GM18502 (cell line): ENCODE measurements at regions not wholly inside any gene's neighbourhood (a gene's known extent, or its start where the extent isn't known, plus 50 kb on each side); places are given as distances from the start of the nearest gene placed in this dataset.

Source experiments
- ATAC-seq: cut with Tn5 transposase; IDR thresholded peaks from one replicate; pipeline ENCODE4 v1.9.1; 2021; ENCODE audit warnings: mild to moderate bottlenecking; ENCODE audit not compliant: unreplicated experiment, poor library complexity

DNA sequence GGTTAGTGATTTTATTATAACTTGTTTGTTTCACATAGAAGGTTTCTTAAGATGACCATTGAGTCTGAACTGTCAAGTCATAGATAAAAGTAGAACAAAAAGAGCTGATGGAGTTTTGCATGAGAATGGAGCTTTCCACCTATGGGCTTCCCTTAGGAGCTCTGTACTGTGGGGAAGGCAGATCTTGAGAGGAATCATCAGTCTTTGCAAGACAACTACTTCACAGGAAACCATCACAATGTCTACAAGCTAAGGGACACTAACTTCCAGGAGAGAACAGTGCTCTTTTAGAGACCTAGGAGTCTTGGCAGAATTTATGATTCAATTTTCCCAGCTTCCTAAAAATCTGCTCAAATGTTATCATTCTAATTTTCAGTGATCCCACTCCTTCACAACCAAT, 78.2 kb downstream of the FBXO5 start:
- no peak for ATAC-seq

- ATAC-seq = no peak
Observed at GRCh38 chr6:152905551-152906299, 77.1 kb downstream of the FBXO5 start.

DNA sequence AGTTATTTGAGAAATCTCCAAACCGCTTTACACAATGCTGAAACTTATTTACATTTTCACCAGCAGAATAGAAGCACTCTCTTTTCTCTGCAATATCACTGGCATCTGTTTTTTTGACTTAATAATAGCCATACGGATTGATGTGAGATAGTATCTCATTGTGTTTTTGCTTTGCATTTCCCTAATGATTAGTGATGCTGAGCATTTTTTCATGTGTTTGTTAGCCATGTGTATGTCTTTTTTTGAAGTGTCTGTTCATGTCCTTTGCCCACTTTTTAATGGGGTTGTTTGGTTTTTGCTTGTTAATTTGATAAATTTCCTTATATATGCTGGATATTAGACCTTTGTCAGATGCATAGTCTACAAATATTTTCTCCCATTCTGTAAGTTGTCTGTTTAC, 73.6 kb downstream of the FBXO5 start:
- no peak for ATAC-seq

- ATAC-seq = no peak
Observed at GRCh38 chr6:152916035-152916434, 66.8 kb downstream of the FBXO5 start.

GRCh38 chr6:152918991-152919390, 63.9 kb downstream of the FBXO5 start:
- no peak for ATAC-seq

GRCh38 chr6:152920016-152920415, 62.8 kb downstream of the FBXO5 start:
- ATAC-seq = no peak
